ENCODE measurements at regions not wholly inside any gene's neighbourhood (a gene's known extent, or its start where the extent isn't known, plus 50 kb on each side); places are given as distances from the start of the nearest gene placed in this dataset.

- no peak for TF ChIP-seq ZNF395 (CRISPR knock-in tag; IDR thresholded peaks at IDR 0.05)
- TF ChIP-seq EZH2 (IDR thresholded peaks at IDR 0.05; ENCODE audit: borderline replicate concordance, low read depth, low read length) = no peak
- no peak for TF ChIP-seq ZSCAN32 (CRISPR knock-in tag; IDR thresholded peaks at IDR 0.05)
- no peak for TF ChIP-seq NRF1 (conservative IDR thresholded peaks at IDR 0.05 in 1 of 2, IDR thresholded peaks at IDR 0.05 in 1 of 2)
- TF ChIP-seq BDP1 (IDR thresholded peaks at IDR 0.05; ENCODE audit: insufficient read depth, insufficient read length) = no peak
- no peak for TF ChIP-seq TRIM25 (IDR thresholded peaks at IDR 0.05; ENCODE audit: borderline replicate concordance)
These were observed 56.1 kb upstream of the CCN6 start (continued) for GRCh38 chr6:111997853-111998208.

- H3K4me2 ChIP-seq (ENCODE audit: insufficient read depth, low read length) = no peak overlapping the region
- BruUV-seq (replicated peaks) = no TSS peak
- POLR2A ChIA-PET = interaction anchor here (0.6 to 1.2 kb wide), 2 partner anchors 8 to 16 kb away, joined by 3 read pairs; no protein-coding TSS in a partner anchor
These were observed 51.6 kb upstream of the CCN6 start for GRCh38 chr6:112002307-112002706.

More at GRCh38 chr6:112002307-112002706, 51.6 kb upstream of the CCN6 start:
- Histone ChIP-seq H3K79me2 (ENCODE audit: control insufficient read depth, insufficient read depth, low read length) (no peaks in the 10 kb centered on the region), H3K36me3 (ENCODE audit: control insufficient read depth, insufficient read depth, low read length) (no peaks in the 10 kb centered on the region), H3K4me3 (no peak overlapping the region), H3K27ac (ENCODE audit: extremely low read depth, low read depth, low read length) (no peak overlapping the region), H4K20me1 (replicated peaks; ENCODE audit: control insufficient read depth, insufficient read depth, low read length) (no peaks in the 10 kb centered on the region; the same call in 1 of the 2 replicates), H3K27me3 (ENCODE audit: control insufficient read depth in 2 of 2, insufficient read depth in 2 of 2, low read length in 2 of 2) (peaks cover 0 to 6% of the 10 kb centered on the region in 2 experiments; a peak in 1 of 5 replicates), H3K9me1 (ENCODE audit: control insufficient read depth, insufficient read depth, low read length) (no peaks in the 10 kb centered on the region), H3K9ac (ENCODE audit: insufficient read depth in 1 of 2, low read depth in 2 of 2, low read length in 2 of 2) (no peak overlapping the region), H3K9me3 (replicated peaks; ENCODE audit: control insufficient read depth, insufficient read depth, low read depth, low read length) (no peaks in the 10 kb centered on the region), H2AFZ (ENCODE audit: low read depth, low read length) (no peak overlapping the region), H3K4me1 (replicated peaks in 1 of 2; ENCODE audit: control insufficient read depth in 2 of 2, insufficient read depth in 2 of 2, low read length in 2 of 2) (no peaks in the 10 kb centered on the region)
- in situ Hi-C loops (cut with MboI) (loop anchor here (5.0 kb wide), 1 partner anchor 295 kb away; no protein-coding TSS in a partner anchor), intact Hi-C loops (cut with micrococcal nuclease) (no loop called here)
- FAIRE-seq (no peak), ATAC-seq (no peak), DNase-seq (ENCODE audit: extremely low read depth in 1 of 4, low spot score in 3 of 4) (no peak)
- 0% methylated on average over 1 of the region's 1 CpG for whole genome bisulfite sequencing (ENCODE audit: insufficient coverage, low coverage, missing lambda C conversion rate)
- CTCF ChIA-PET (ENCODE audit: low intra/inter-chr PET ratio) = no interaction called here
- TF ChIP-seq PCBP1 (IDR thresholded peaks at IDR 0.05; ENCODE audit: low read depth, low read length, poor library complexity, severe bottlenecking) = no peak
- TF ChIP-seq CEBPB (tag; IDR thresholded peaks at IDR 0.05) = no peak
- TF ChIP-seq ZNF3 (CRISPR knock-in tag; IDR thresholded peaks at IDR 0.05) = no peak
- no peak for TF ChIP-seq ZNF518B (CRISPR knock-in tag; IDR thresholded peaks at IDR 0.05)
- TF ChIP-seq JUND (IDR thresholded peaks at IDR 0.05; ENCODE audit: borderline replicate concordance, low read depth, low read length) = no peak
- no peak for TF ChIP-seq JUND (tag; IDR thresholded peaks at IDR 0.05; ENCODE audit: borderline replicate concordance, low read depth, low read length)
- TF ChIP-seq KLF16 (IDR thresholded peaks at IDR 0.05) = no peak
- no peak for TF ChIP-seq ZNF561 (CRISPR knock-in tag; conservative IDR thresholded peaks at IDR 0.05)
- no peak for TF ChIP-seq ADNP (tag; IDR thresholded peaks at IDR 0.05)

Measured in K562 (cell line).